Vagina (tissue), 2 donors: ENCODE measurements at regions not wholly inside any gene's neighbourhood (a gene's known extent, or its start where the extent isn't known, plus 50 kb on each side); places are given as distances from the start of the nearest gene placed in this dataset.

Source experiments
- DNase-seq, 2 donors: peaks; one replicate each; pipeline ENCODE4 v3.0.0-alpha.2; 2017; ENCODE audit errors: extremely low spot score in 2 of 2
- H3K27ac ChIP-seq: fragments of 200-600 bp; sonication (generic); one replicate; pipeline ENCODE4 v1.5.1; 2019
- H3K27me3 ChIP-seq: fragments of 200-600 bp; sonication (generic); one replicate; pipeline ENCODE4 v1.5.1; 2019
- H3K36me3 ChIP-seq, 2 donors: fragments of 200-600 bp; sonication (generic); one replicate each; pipeline ENCODE4 v1.5.1; 2017 to 2019
- H3K4me1 ChIP-seq: fragments of 200-600 bp; sonication (generic); one replicate; pipeline ENCODE4 v1.5.1; 2019
- H3K4me3 ChIP-seq, 2 donors: fragments of 200-600 bp; sonication (generic); 1 replicate in 1 of 2; 2 replicates in 1 of 2; pipeline ENCODE4 v1.5.1; 2016 to 2019
- H3K9me3 ChIP-seq: fragments of 200-600 bp; sonication (generic); one replicate; pipeline ENCODE4 v1.5.1; 2019
- POLR2A ChIP-seq, 2 donors: fragments of 450-650 bp; IDR thresholded peaks; one replicate each; pipeline ENCODE4 v1.6.1; 2017; ENCODE audit warnings: antibody characterized with exemption in 2 of 2, mild to moderate bottlenecking in 2 of 2, moderate library complexity in 2 of 2
- POLR2AphosphoS5 ChIP-seq, 2 donors: sonication (generic); formaldehyde crosslinking; IDR thresholded peaks; one replicate each; pipeline ENCODE4 v1.9.0; 2017; ENCODE audit warnings: antibody characterized with exemption in 2 of 2, mild to moderate bottlenecking in 2 of 2, low read depth in 1 of 2; ENCODE audit not compliant: insufficient read depth in 1 of 2
- intact Hi-C: fragments of 100-400 bp; cut with DNase I; formaldehyde crosslinking; loops from one replicate; pipeline ENCODE4 v1.15.1; 2023
- TF ChIP-seq, protein P1 (sequence below), 3 experiments: fragments of 450-650 bp in 2 of 3; fragments of 200-600 bp in 1 of 3; sonication (generic) in 1 of 3; IDR thresholded peaks; one replicate each; pipeline ENCODE4 v1.5.1; 2017 to 2019; ENCODE audit warnings: antibody characterized with exemption in 3 of 3, mild to moderate bottlenecking in 2 of 3, moderate library complexity in 2 of 3

DNA sequence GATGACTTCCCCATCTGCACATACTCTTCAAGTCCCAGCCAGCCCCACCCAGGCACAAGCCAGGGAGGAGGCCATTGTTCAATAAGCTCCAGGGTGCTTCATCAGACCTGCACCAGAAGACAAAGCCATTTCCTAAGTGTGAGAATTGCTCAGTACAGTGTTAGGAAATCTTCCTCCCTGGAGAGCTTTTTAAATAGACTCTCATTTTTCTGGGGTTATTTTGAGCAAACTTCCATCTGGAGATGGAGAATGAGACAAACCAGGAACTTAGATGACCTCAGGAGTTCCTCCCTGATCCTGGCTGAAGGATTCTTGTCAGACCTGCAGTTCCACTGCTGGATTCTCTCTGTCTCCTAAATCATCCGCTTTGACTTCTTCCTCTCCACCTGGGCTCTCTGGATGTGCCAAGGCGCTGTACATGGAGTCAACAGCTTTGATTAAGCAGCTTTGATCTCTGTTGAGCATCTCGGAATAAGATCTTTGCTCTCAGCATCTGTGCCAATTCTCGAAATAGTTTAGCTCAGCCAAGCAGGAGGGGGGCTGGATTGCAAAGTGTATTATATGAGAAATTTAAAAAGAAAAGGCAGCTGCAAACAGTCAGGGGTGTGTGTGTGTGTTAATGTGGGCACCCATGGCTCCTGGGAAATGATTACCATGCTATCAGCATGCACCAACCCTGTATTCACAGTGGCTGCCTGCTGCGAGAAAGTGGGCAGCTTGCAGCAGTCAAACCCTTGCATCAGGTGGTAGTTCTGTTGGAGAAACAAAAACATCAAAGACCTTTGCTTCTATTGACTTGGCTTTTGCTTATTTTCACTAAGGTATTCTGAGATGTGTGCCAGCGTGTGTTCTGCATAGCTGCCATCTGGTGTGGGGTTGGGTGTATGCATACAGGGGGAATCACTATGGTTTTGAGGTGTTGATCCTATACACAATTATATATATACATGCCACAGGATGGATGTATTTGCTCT lies 70.2 kb upstream of the NAV2 start:
- TF ChIP-seq POLR2A (IDR thresholded peaks at IDR 0.05) = no peak
- TF ChIP-seq, protein P1, sequence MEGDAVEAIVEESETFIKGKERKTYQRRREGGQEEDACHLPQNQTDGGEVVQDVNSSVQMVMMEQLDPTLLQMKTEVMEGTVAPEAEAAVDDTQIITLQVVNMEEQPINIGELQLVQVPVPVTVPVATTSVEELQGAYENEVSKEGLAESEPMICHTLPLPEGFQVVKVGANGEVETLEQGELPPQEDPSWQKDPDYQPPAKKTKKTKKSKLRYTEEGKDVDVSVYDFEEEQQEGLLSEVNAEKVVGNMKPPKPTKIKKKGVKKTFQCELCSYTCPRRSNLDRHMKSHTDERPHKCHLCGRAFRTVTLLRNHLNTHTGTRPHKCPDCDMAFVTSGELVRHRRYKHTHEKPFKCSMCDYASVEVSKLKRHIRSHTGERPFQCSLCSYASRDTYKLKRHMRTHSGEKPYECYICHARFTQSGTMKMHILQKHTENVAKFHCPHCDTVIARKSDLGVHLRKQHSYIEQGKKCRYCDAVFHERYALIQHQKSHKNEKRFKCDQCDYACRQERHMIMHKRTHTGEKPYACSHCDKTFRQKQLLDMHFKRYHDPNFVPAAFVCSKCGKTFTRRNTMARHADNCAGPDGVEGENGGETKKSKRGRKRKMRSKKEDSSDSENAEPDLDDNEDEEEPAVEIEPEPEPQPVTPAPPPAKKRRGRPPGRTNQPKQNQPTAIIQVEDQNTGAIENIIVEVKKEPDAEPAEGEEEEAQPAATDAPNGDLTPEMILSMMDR (IDR thresholded peaks at IDR 0.05) = no peak
- TF ChIP-seq POLR2AphosphoS5 (IDR thresholded peaks at IDR 0.05; ENCODE audit: insufficient read depth in 1 of 2, low read depth in 1 of 2) = no peak
- H3K4me3 ChIP-seq = no peak overlapping the region
- peak in 1 of 2 donors; percentile 67 for DNase-seq
- peaks cover 9% of the 10 kb centered on the region for H3K4me1 ChIP-seq
- intact Hi-C loops = no loop called here
- H3K27ac ChIP-seq = no peak overlapping the region
- no peaks in the 10 kb centered on the region for H3K9me3 ChIP-seq
- H3K36me3 ChIP-seq = no peaks in the 10 kb centered on the region
- no peaks in the 10 kb centered on the region for H3K27me3 ChIP-seq

DNA sequence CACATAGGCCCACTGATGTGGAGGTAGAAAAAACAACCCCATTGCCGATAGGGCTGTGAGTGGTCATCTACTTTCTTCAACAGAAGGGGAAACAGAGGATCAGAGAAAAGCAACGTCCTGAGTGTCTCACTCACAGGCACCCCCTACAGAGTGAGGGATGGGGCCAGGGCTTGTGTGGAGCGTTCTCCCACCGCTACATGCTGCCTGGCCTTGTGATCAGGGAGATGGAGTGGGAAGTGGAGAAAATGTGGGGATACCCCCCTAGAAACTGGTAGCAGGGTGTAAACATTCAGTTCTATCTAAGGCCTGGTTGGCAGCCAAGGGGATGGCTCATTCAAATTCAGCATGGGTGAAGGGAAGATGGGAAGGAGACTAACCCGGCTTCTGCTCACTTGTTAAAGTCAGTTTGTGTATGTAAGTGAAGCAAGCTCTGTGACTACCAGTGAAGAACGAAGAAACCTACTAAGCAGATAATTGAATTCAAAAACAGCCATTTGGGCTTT lies 73.0 kb upstream of the NAV2 start:
- intact Hi-C loops = no loop called here
- no peak overlapping the region for H3K27ac ChIP-seq
- TF ChIP-seq, protein P1 (IDR thresholded peaks at IDR 0.05) = no peak
- TF ChIP-seq POLR2AphosphoS5 (IDR thresholded peaks at IDR 0.05; ENCODE audit: insufficient read depth in 1 of 2, low read depth in 1 of 2) (no peak), POLR2A (IDR thresholded peaks at IDR 0.05) (no peak)

DNA sequence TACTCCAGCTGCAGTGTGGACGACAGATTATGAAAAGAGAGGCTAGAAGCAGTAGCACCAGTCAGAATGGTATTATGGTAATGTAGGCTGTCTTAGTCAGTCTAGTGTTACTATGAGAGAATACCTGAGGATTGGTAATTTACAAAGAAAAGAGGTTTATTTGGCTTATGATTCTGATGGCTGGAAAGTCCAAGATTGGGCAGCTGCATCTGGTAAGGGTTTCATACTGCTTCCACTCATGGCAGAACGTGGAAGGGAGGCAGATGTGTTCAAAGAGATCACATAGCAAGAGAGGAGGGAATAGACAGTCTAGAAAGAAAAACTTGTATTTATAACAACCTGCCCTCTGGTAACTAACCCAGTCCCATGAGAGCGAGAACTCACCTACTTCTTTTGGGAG lies 77.3 kb upstream of the NAV2 start:
- no peak overlapping the region for H3K27ac ChIP-seq
- peaks cover 26% of the 10 kb centered on the region for H3K4me1 ChIP-seq
- H3K36me3 ChIP-seq = no peaks in the 10 kb centered on the region
- H3K4me3 ChIP-seq = no peak overlapping the region
- DNase-seq = peak in 1 of 2 donors; percentile 22
- H3K9me3 ChIP-seq = no peaks in the 10 kb centered on the region
- intact Hi-C loops = no loop called here
- no peaks in the 10 kb centered on the region for H3K27me3 ChIP-seq
- TF ChIP-seq, protein P1 (IDR thresholded peaks at IDR 0.05) = no peak
- no peak for TF ChIP-seq POLR2AphosphoS5 (IDR thresholded peaks at IDR 0.05; ENCODE audit: insufficient read depth in 1 of 2, low read depth in 1 of 2)
- no peak for TF ChIP-seq POLR2A (IDR thresholded peaks at IDR 0.05)

More for the DNA sequence above, 73.0 kb upstream of the NAV2 start:
- Histone ChIP-seq H3K4me1 (peaks cover 9% of the 10 kb centered on the region), H3K27me3 (no peaks in the 10 kb centered on the region), H3K9me3 (no peaks in the 10 kb centered on the region), H3K4me3 (no peak overlapping the region), H3K36me3 (no peaks in the 10 kb centered on the region)
- DNase-seq = peak in 1 of 2 donors; percentile 72

DNA sequence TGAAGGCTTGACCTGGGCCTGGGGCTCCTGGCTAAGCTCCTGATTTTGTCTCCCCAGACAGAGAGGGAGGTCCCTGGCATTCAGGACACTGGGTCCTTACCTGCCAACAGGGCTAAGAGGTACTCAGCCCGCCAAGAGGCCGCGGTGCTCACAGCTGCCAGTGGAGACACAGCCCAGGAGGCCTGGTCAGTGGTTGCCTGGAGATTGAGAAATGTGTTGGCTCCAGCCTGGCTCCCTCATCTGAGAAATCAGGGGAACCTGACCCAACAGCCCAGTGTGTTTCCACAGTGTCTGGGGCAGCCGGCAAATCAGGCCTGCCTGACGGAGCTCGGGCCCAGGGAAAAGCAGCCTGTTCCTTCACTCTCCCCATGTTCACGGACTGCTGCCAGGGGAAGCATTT lies 79.4 kb upstream of the NAV2 start:
- H3K36me3 ChIP-seq = no peaks in the 10 kb centered on the region
- peak overlapping the region; percentile 53 for H3K27ac ChIP-seq
- peaks cover 35% of the 10 kb centered on the region for H3K4me1 ChIP-seq
- intact Hi-C loops = no loop called here
- TF ChIP-seq POLR2A (IDR thresholded peaks at IDR 0.05) = no peak
- TF ChIP-seq POLR2AphosphoS5 (IDR thresholded peaks at IDR 0.05; ENCODE audit: insufficient read depth in 1 of 2, low read depth in 1 of 2) = peak in 1 of 2 donors; percentile 80
- TF ChIP-seq, protein P1 (IDR thresholded peaks at IDR 0.05) = no peak
- no peaks in the 10 kb centered on the region for H3K27me3 ChIP-seq
- peak; percentile 89 to 96 for DNase-seq
- H3K4me3 ChIP-seq = no peak overlapping the region
- no peaks in the 10 kb centered on the region for H3K9me3 ChIP-seq

DNA sequence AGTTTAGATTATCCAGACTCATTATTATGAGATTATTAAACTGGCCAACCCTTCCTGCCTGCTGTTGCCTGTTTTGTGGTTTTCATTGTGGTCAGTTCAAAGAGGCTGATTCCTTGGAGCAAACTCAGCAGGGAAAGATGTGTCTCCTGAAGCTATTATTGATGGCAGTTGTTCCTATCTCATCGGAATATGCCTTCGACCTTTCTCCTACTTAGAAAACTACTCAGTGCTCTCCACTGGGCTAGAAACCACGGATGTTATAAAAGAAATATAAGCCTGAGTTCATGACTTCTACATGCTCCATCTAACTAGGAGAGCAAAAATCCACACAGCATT lies 80.2 kb upstream of the NAV2 start:
- DNase-seq = peak in 1 of 2 donors; percentile 9
- no peak overlapping the region for H3K4me3 ChIP-seq
- intact Hi-C loops = no loop called here
- no peak overlapping the region for H3K27ac ChIP-seq
- no peaks in the 10 kb centered on the region for H3K9me3 ChIP-seq
- H3K27me3 ChIP-seq = no peaks in the 10 kb centered on the region
- H3K36me3 ChIP-seq = no peaks in the 10 kb centered on the region
- H3K4me1 ChIP-seq = peaks cover 38% of the 10 kb centered on the region
- TF ChIP-seq POLR2A (IDR thresholded peaks at IDR 0.05) (no peak), POLR2AphosphoS5 (IDR thresholded peaks at IDR 0.05; ENCODE audit: insufficient read depth in 1 of 2, low read depth in 1 of 2) (no peak)
- TF ChIP-seq, protein P1 (IDR thresholded peaks at IDR 0.05) = no peak
